ENCODE measurements at regions not wholly inside any gene's neighbourhood (a gene's known extent, or its start where the extent isn't known, plus 50 kb on each side); places are given as distances from the start of the nearest gene placed in this dataset.

- no peak for DNase-seq
These were observed 148.9 kb upstream of the RBFOX1 start for GRCh38 chr16:7183768-7184167.

GRCh38 chr16:7182510-7183109 is 150.0 kb upstream of the RBFOX1 start:
- no peak for DNase-seq

GRCh38 chr16:7177875-7178274 is 154.8 kb upstream of the RBFOX1 start:
- DNase-seq = no peak

DNA sequence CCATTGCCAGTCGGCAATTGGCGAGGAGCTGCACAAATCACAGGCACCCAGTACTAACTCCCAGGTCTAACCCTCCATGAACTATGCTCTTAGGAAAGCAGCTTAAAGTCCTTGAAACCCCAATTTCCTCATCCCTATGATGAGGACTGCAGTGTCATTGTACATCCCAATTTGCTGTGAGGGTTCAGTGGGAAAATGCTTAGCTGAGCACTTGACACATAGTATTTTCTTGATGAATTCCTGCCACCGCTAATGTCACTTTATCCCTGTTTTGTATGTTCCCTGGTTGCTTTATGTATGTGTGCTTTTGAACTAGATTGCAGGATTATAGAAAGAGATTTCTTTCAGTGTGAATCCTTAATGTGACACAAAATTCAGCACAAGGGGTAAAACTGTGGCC is 161.5 kb upstream of the RBFOX1 start:
- no peak for DNase-seq

GRCh38 chr16:7167626-7168025 is 165.0 kb upstream of the RBFOX1 start:
- DNase-seq = no peak

GRCh38 chr16:7161891-7162290 is 170.8 kb upstream of the RBFOX1 start:
- peak in 1 of 2 experiments; percentile 27 for DNase-seq

- DNase-seq = no peak
These were observed 172.6 kb upstream of the RBFOX1 start for GRCh38 chr16:7160093-7160492.

DNA sequence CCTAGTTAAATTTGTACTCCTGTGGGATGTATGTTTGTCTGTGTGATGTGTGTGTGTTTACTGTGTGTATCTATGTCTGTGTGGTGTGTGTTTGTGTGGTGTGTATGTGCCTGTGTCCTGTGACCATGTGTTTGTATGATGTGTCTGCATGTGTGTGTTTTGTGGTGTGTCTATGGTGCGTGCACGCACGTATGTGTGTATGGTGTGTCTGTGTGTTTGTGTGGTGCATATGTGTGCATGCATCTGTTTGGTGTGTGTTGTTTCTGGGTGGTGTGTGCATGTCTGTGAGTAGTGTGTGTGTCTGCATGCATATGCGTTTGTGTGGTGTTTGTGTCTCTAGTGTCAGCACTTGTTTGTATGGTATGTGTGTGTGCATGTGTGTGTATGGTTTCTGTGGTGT is 174.2 kb upstream of the RBFOX1 start:
- DNase-seq = no peak

DNA sequence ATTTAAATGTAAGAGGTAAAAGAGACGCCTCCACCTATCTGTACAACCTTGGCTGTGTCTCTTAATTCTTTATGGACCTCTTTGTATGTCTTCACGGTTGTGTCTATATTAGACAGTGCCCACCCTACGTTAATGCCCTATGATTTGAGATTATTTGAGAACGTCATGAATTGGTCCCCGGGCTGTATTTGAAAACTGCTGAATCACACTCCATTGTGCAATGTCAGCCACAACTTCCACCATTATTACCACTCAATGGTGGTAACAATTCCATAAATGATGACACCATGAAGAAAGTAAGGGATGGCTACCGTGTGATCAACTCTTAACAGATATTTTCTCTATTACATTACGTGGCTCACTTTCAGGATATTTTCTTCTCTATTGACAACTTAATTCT is 182.4 kb upstream of the RBFOX1 start:
- no peak for DNase-seq

GRCh38 chr16:7148606-7149005 is 184.0 kb upstream of the RBFOX1 start:
- DNase-seq = no peak

- no peak for DNase-seq
These were observed 191.7 kb upstream of the RBFOX1 start for GRCh38 chr16:7140899-7141298.

DNA sequence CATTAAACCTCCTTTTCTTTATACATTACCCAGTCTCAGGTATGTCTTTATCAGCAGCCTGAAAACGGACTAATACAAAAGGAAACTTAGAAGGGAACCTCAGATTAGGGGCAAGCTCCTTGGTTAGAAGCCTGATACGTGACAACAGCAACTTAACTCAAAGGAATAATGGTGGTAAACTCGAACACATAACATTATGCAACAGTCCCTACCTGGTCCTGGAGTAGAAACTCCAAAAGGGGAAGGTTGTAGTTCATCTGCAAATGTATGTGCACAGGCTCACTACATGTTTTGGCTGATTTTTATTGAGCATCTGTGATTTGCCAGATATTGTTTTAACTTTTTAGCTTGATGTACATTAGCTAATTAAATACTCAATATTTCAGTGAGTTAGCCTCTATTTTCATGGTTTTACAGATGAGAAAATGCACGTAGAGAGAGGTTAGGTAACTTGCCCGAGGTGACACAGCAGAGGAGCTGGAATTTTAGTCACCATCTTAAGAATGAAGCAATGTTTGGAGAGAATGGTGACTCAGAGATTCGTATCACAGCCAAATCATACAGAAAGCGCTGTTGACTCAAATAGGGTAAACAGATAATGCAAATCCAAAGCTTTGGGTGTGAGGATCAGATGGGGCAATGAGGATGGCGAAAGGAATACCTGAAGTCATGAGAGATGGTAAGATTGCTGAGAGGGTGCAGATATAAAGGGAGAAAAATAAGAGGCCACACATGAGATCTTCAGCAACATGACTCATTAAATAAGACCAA is 194.9 kb upstream of the RBFOX1 start:
- DNase-seq = no peak

- no peak for DNase-seq
These were observed 200.2 kb upstream of the RBFOX1 start for GRCh38 chr16:7132465-7132864.

- DNase-seq = no peak
These were observed 207.9 kb upstream of the RBFOX1 start for GRCh38 chr16:7124701-7125100.

DNA sequence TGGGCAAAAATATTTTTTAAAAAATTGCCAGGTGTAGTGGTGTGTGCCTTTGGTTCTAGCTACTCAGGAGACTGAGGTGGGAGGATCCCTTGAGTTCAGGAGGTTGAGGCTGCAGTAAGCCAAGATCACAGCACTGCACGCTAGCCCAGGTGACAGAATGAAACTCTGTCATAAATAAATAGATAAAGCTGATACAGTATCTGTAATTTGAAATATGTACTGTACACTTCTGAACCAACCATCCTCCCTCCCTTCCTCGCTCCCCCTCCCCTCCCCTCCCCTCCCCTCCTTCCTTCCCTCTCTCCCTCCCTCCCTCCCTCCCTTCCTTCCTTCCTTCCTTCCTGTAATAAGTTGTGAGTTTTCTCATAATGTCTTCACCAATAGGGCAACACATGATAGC is 208.4 kb upstream of the RBFOX1 start:
- DNase-seq = no peak

DNA sequence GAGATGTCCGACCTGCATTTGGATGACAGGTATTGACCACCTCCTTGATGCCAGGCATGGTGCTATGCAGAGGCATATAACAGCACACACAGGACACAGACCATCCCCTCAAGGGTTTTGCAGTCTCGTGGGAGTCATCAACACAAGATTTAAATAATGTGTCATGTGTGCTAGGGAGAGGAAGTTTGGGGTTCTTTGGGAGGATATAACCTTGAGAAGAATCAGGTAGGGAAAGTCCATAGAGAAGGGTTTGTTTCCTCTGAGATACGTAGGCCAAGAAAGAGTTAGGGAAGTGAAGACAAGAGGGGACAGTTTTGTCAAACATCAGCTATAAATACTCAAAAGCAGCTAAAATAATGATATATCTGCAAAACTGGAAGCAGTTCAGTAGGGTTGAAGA is 215.9 kb upstream of the RBFOX1 start:
- no peak for DNase-seq

DNA sequence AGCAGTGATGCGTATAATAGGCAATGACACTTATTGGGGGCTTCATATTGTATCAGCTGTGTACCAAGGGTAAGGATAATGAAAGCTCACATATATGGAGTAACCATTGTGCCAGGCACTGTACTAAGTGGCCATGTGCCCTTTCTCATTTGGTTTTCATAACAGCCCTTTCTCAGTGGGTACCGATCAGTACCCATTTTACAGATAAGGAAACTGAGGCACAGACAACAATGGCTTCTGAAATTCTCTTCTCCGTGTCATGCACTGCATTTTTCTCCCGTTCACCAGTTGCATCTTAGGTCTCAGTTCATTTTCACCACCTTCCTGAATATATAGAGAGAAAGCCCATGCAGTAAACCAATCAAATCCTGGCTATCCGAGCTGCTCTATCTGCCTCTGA is 216.7 kb upstream of the RBFOX1 start:
- DNase-seq = no peak

DNA sequence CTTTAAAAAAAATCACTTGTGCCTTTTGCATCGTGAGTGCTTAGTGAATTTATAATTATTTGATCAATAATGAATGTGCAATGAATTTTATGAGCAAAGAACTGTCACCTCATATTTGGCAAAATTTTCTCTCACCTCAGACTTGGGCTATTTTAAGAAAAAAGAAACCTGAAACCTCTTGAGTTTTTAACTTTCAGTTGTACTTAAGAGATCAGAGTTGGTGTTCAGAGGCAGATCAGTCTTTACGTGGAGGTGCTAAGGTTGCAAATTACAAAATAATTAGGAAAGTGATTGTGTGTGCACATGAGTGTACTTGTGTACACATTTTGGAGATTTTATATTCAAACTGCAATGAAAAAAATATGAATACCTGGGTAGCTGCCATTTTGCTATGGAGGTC is 218.7 kb upstream of the RBFOX1 start:
- DNase-seq = no peak

GRCh38 chr16:7113395-7113794 is 219.2 kb upstream of the RBFOX1 start:
- DNase-seq = no peak

DNA sequence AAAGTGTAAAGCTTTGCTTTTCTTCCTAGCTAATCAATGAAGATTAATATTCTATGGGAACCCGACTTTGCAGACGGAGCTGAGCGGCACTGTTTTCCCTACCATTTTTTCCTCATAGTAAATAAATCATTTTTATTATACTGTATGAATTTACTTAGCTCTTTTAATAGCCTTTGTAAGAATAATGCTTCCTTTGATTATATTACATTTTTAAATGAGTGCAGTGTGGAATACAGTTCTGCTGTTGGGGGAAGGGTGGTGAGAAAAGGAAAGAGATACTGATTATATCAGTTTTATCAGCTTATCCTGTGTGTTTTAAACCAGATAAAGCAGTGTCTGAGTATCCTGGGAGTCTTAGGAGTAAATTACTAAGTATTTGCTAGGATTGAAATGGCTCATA is 221.4 kb upstream of the RBFOX1 start:
- no peak for DNase-seq

DNA sequence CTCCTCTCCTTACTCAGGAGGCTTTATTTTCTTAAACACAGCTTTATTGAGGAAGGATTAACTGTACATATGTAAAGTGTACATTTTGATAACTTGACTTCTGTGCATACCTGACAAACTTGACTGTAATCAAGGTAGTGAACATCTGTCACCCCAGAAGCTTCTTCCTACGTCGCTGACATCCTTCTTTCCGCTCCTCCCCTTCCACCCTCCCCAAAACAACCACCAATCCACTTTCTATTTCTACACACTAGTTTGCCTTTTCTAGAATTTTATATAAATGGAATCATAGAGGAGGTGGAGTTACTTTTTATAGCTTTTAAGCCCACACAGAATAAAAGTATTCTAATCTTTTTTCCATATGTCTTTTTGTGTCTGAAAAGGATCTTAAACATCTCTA is 225.2 kb upstream of the RBFOX1 start:
- no peak for DNase-seq

GRCh38 chr16:7103056-7103455 is 229.6 kb upstream of the RBFOX1 start:
- DNase-seq = no peak

DNA sequence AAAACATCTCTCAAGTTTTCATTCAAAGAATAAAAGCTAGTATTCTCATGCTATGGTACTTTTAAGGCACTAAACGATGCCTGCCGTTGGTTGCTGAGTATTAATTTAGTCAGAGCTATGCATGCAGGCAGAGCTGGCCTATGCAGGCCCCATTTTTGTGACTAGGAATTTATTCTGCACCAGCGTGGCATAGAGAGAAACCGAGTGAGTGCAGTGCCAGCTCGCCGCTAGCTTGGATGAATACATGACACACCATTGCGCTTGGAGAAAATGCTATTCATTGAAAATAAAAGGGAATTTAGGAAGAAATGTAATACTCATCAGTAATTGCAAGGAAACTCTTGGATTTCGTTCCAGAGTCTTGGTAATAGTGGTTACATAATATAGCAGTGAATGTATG is 231.6 kb upstream of the RBFOX1 start:
- no peak for DNase-seq

GRCh38 chr16:7097518-7097917 is 235.1 kb upstream of the RBFOX1 start:
- no peak for DNase-seq

GRCh38 chr16:7093511-7093910 is 239.1 kb upstream of the RBFOX1 start:
- no peak for DNase-seq
